HFFc6 (cell line): ENCODE measurements at regions not wholly inside any gene's neighbourhood (a gene's known extent, or its start where the extent isn't known, plus 50 kb on each side); places are given as distances from the start of the nearest gene placed in this dataset.

Experiments
- DNase-seq: peaks from one replicate; pipeline ENCODE4 v3.0.0-alpha.2; 2018
- H3K27ac Mint-ChIP-seq: 2 replicates; pipeline ENCODE4 v1.8.0; 2020; ENCODE audit warnings: mild to moderate bottlenecking, mixed read lengths
- H3K27me3 Mint-ChIP-seq: 2 replicates; pipeline ENCODE4 v1.8.0; 2021; ENCODE audit warnings: mild to moderate bottlenecking, moderate library complexity, mixed read lengths; ENCODE audit not compliant: insufficient read depth
- H3K36me3 Mint-ChIP-seq: 2 replicates; pipeline ENCODE4 v1.8.0; 2021; ENCODE audit warnings: low read depth, mixed read lengths
- H3K4me1 Mint-ChIP-seq: 2 replicates; pipeline ENCODE4 v1.8.0; 2020; ENCODE audit warnings: low read depth, mixed read lengths
- H3K4me3 Mint-ChIP-seq: 2 replicates; pipeline ENCODE4 v1.8.0; 2020; ENCODE audit warnings: mild to moderate bottlenecking, moderate library complexity, mixed read lengths
- H3K9me3 Mint-ChIP-seq: 2 replicates; pipeline ENCODE4 v1.8.0; 2020; ENCODE audit warnings: mild to moderate bottlenecking, mixed read lengths
- TF ChIP-seq, protein P1 (sequence below): fragments of 200-600 bp; sonication (generic); IDR thresholded peaks from 2 replicates; pipeline ENCODE4 v1.5.0; 2021; ENCODE audit warnings: antibody characterized with exemption, mild to moderate bottlenecking

GRCh38 chr10:78727728-78728127 lies 341.0 kb upstream of the ZMIZ1 start:
- no peak for DNase-seq
- TF ChIP-seq, protein P1, sequence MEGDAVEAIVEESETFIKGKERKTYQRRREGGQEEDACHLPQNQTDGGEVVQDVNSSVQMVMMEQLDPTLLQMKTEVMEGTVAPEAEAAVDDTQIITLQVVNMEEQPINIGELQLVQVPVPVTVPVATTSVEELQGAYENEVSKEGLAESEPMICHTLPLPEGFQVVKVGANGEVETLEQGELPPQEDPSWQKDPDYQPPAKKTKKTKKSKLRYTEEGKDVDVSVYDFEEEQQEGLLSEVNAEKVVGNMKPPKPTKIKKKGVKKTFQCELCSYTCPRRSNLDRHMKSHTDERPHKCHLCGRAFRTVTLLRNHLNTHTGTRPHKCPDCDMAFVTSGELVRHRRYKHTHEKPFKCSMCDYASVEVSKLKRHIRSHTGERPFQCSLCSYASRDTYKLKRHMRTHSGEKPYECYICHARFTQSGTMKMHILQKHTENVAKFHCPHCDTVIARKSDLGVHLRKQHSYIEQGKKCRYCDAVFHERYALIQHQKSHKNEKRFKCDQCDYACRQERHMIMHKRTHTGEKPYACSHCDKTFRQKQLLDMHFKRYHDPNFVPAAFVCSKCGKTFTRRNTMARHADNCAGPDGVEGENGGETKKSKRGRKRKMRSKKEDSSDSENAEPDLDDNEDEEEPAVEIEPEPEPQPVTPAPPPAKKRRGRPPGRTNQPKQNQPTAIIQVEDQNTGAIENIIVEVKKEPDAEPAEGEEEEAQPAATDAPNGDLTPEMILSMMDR: no peak
- no peaks in the 10 kb centered on the region for H3K36me3 Mint-ChIP-seq
- H3K9me3 Mint-ChIP-seq: no peaks in the 10 kb centered on the region
- H3K4me3 Mint-ChIP-seq: no peak overlapping the region
- no peak overlapping the region for H3K27ac Mint-ChIP-seq
- H3K27me3 Mint-ChIP-seq: peaks cover 44% of the 10 kb centered on the region
- no peaks in the 10 kb centered on the region for H3K4me1 Mint-ChIP-seq

GRCh38 chr10:78728176-78728575 lies 340.6 kb upstream of the ZMIZ1 start:
- no peak for DNase-seq
- H3K36me3 Mint-ChIP-seq: no peaks in the 10 kb centered on the region
- peaks cover 44% of the 10 kb centered on the region for H3K27me3 Mint-ChIP-seq
- H3K4me1 Mint-ChIP-seq: no peaks in the 10 kb centered on the region
- H3K27ac Mint-ChIP-seq: no peak overlapping the region
- no peak overlapping the region for H3K4me3 Mint-ChIP-seq
- TF ChIP-seq, protein P1: no peak
- H3K9me3 Mint-ChIP-seq: no peaks in the 10 kb centered on the region

DNA sequence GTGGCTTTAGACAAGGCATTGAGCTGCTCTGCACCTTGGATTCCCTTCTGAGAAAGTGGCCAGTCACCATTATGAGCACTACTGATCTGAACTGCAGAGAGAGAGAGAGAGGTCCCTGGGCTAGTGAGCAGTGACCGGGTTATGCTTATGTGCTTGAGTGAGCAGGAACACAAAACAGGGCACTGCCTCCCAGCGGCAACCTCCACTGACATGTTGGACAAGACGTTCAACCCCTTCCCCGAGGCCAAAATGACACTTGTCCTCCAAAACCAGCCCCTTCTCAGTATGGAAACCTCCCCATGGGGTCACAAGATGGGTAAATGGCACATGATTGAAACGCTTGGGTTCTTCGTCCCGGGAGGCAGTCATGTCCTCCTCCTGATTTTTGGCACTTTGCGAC lies 339.4 kb upstream of the ZMIZ1 start:
- DNase-seq: no peak
- TF ChIP-seq, protein P1: no peak
- Mint-ChIP-seq H3K4me1 (no peaks in the 10 kb centered on the region), H3K36me3 (no peaks in the 10 kb centered on the region), H3K27ac (no peak overlapping the region), H3K27me3 (peaks cover 42% of the 10 kb centered on the region), H3K4me3 (no peak overlapping the region), H3K9me3 (no peaks in the 10 kb centered on the region)

- H3K27ac Mint-ChIP-seq: no peak overlapping the region
- peaks cover 41% of the 10 kb centered on the region for H3K27me3 Mint-ChIP-seq
- H3K4me1 Mint-ChIP-seq: no peaks in the 10 kb centered on the region
- H3K9me3 Mint-ChIP-seq: no peaks in the 10 kb centered on the region
- TF ChIP-seq, protein P1: no peak
- no peak overlapping the region for H3K4me3 Mint-ChIP-seq
- H3K36me3 Mint-ChIP-seq: no peaks in the 10 kb centered on the region
- DNase-seq: no peak
Observed at GRCh38 chr10:78729800-78730199, 339.0 kb upstream of the ZMIZ1 start.

DNA sequence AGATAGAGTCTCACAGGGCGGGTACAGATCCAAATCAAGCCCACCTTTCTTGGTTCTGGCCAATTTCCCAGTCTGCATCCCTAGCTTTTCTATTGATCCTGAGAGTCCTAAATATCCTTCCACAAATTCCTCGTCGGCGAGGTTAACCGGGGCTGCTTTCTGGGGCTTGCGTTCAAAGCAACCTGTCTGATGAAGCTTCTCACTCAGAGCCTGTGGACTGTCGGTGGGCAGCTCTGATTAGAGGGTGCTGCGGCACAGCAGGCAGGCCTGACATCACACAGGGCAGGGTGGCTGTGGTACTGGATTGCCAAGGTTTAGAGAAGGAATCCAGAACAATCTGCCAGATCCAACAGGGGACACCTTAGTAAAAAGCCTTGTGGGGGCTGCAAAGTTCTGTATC lies 338.0 kb upstream of the ZMIZ1 start:
- H3K9me3 Mint-ChIP-seq: no peaks in the 10 kb centered on the region
- H3K4me3 Mint-ChIP-seq: no peak overlapping the region
- TF ChIP-seq, protein P1: no peak
- H3K4me1 Mint-ChIP-seq: no peaks in the 10 kb centered on the region
- peaks cover 46% of the 10 kb centered on the region for H3K27me3 Mint-ChIP-seq
- no peaks in the 10 kb centered on the region for H3K36me3 Mint-ChIP-seq
- no peak overlapping the region for H3K27ac Mint-ChIP-seq
- no peak for DNase-seq

DNA sequence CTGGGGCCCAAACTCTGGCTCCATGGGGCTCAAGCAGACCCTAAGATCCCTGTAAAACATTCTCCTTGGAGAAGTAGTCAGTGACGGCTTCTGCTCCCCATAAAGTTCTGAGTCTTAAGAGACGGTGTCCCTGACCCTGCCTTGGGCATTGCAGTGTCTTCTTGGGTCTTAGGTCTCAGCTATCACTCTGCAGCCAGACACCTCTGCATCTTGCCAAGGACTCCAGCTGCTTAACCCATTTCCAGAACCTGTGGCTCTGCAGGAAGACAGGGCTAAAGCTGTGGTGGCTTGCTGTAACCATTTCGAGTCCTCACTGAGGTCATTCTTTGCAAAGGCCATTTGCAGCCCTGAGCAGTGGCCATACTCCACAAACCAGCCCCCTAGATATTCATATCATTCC lies 337.1 kb upstream of the ZMIZ1 start:
- no peaks in the 10 kb centered on the region for H3K4me1 Mint-ChIP-seq
- H3K27ac Mint-ChIP-seq: no peak overlapping the region
- no peaks in the 10 kb centered on the region for H3K36me3 Mint-ChIP-seq
- H3K9me3 Mint-ChIP-seq: no peaks in the 10 kb centered on the region
- H3K27me3 Mint-ChIP-seq: peaks cover 48% of the 10 kb centered on the region
- no peak for DNase-seq
- TF ChIP-seq, protein P1: no peak
- no peak overlapping the region for H3K4me3 Mint-ChIP-seq
